ENCODE measurements at regions not wholly inside any gene's neighbourhood (a gene's known extent, or its start where the extent isn't known, plus 50 kb on each side); places are given as distances from the start of the nearest gene placed in this dataset.
"Not testable (repeated sequence)": the region's sequence is repeated elsewhere in the genome, so short reads cannot be mapped to it uniquely, and the experiment has no call there.

GRCh38 chr2:163043201-163043600 is 204.6 kb upstream of the KCNH7 start:
- no peaks in the 10 kb centered on the region for H3K36me3 ChIP-seq (replicated peaks in 1 of 2)
- intact Hi-C loops (cut with DNase I) = no loop called here
- WGBS, 4 donors = 78 to 89% (median 82%) methylated on average over 1 of the region's 1 CpG

GRCh38 chr2:163039266-163039665 is 200.7 kb upstream of the KCNH7 start:
- Histone ChIP-seq H3K9me3 (replicated peaks in 1 of 3) (no peaks in the 10 kb centered on the region), H3K27me3 (no peaks in the 10 kb centered on the region), H3K27ac (no peak overlapping the region), H3K4me1 (replicated peaks in 1 of 2) (no peaks in the 10 kb centered on the region), H3K36me3 (replicated peaks in 1 of 2) (no peaks in the 10 kb centered on the region), H3K4me3 (no peak overlapping the region)
- no peak for DNase-seq
- 72 to 89% (median 80%) methylated on average over 3 of the region's 3 CpGs for WGBS, 4 donors
- TF ChIP-seq, protein P1, sequence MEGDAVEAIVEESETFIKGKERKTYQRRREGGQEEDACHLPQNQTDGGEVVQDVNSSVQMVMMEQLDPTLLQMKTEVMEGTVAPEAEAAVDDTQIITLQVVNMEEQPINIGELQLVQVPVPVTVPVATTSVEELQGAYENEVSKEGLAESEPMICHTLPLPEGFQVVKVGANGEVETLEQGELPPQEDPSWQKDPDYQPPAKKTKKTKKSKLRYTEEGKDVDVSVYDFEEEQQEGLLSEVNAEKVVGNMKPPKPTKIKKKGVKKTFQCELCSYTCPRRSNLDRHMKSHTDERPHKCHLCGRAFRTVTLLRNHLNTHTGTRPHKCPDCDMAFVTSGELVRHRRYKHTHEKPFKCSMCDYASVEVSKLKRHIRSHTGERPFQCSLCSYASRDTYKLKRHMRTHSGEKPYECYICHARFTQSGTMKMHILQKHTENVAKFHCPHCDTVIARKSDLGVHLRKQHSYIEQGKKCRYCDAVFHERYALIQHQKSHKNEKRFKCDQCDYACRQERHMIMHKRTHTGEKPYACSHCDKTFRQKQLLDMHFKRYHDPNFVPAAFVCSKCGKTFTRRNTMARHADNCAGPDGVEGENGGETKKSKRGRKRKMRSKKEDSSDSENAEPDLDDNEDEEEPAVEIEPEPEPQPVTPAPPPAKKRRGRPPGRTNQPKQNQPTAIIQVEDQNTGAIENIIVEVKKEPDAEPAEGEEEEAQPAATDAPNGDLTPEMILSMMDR (IDR thresholded peaks at IDR 0.05) = no peak
- no peak for TF ChIP-seq POLR2A (IDR thresholded peaks at IDR 0.05)
- intact Hi-C loops (cut with DNase I) = no loop called here

More at GRCh38 chr2:163043201-163043600, 204.6 kb upstream of the KCNH7 start:
- H3K9me3 ChIP-seq (replicated peaks in 1 of 3) = no peaks in the 10 kb centered on the region
- no peak for DNase-seq
- H3K27me3 ChIP-seq = no peaks in the 10 kb centered on the region
- TF ChIP-seq POLR2A (IDR thresholded peaks at IDR 0.05) = no peak
- TF ChIP-seq, protein P1 (IDR thresholded peaks at IDR 0.05) = no peak
- no peak overlapping the region for H3K27ac ChIP-seq
- H3K4me3 ChIP-seq = no peak overlapping the region
- no peaks in the 10 kb centered on the region for H3K4me1 ChIP-seq (replicated peaks in 1 of 2)

- DNase-seq = no peak
- WGBS, 4 donors = 68 to 88% (median 78%) methylated on average over 2 of the region's 2 CpGs
- Histone ChIP-seq H3K27me3 (no peaks in the 10 kb centered on the region), H3K4me1 (replicated peaks in 1 of 2) (no peaks in the 10 kb centered on the region), H3K27ac (no peak overlapping the region), H3K36me3 (replicated peaks in 1 of 2) (no peaks in the 10 kb centered on the region), H3K9me3 (replicated peaks in 1 of 3) (no peaks in the 10 kb centered on the region), H3K4me3 (no peak overlapping the region)
- TF ChIP-seq POLR2A (IDR thresholded peaks at IDR 0.05) = no peak
- TF ChIP-seq, protein P1 (IDR thresholded peaks at IDR 0.05) = no peak
- intact Hi-C loops (cut with DNase I) = no loop called here
Measured at GRCh38 chr2:163028807-163029206, 190.2 kb upstream of the KCNH7 start.

DNA sequence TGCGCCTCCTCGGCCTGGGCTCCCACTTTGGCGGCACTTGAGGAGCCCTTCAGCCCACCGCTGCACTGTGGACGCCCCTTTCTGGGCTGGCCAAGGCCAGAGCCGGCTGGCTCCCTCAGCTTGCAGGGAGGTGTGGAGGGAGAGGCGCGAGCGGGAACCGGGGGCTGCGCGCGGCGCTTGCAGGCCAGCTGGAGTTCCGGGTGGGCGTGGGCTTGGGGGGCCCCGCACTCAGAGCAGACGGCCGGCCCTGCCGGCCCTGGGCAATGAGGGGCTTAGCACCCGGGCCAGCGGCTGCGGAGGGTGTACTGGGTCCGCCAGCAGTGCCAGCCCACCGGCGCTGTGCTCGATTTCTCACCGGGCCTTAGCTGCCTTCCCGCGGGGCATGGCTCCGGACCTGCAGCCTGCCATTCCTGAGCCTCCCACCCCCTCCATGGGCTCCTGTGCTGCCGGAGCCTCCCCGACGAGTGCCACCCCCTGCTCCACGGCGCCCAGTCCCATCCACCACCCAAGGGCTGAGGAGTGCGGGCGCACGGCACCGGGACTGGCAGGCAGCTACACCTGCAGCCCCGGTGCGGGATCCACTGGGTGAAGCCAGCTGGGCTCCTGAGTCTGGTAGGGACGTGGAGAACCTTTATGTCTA is 187.7 kb upstream of the KCNH7 start:
- DNase-seq; H3K4me1 ChIP-seq (replicated peaks in 1 of 2); H3K36me3 ChIP-seq (replicated peaks in 1 of 2); H3K27ac ChIP-seq; H3K4me3 ChIP-seq; H3K27me3 ChIP-seq; H3K9me3 ChIP-seq (replicated peaks in 1 of 3); intact Hi-C loops (cut with DNase I): not testable (repeated sequence)
- 55 to 72% (median 63%) methylated on average over 8 to 43 of the region's 43 CpGs for WGBS, 4 donors

GRCh38 chr2:163016882-163017281 is 178.3 kb upstream of the KCNH7 start:
- H3K4me1 ChIP-seq (replicated peaks in 1 of 2); H3K27ac ChIP-seq; H3K27me3 ChIP-seq; intact Hi-C loops (cut with DNase I); H3K4me3 ChIP-seq; H3K36me3 ChIP-seq (replicated peaks in 1 of 2); DNase-seq; H3K9me3 ChIP-seq (replicated peaks in 1 of 3): not testable (repeated sequence)
- 52 to 66% (median 56%) methylated on average over 5 of the region's 5 CpGs for WGBS, 4 donors
